ENCODE measurements at regions not wholly inside any gene's neighbourhood (a gene's known extent, or its start where the extent isn't known, plus 50 kb on each side); places are given as distances from the start of the nearest gene placed in this dataset.

- TF ChIP-seq, protein P1, sequence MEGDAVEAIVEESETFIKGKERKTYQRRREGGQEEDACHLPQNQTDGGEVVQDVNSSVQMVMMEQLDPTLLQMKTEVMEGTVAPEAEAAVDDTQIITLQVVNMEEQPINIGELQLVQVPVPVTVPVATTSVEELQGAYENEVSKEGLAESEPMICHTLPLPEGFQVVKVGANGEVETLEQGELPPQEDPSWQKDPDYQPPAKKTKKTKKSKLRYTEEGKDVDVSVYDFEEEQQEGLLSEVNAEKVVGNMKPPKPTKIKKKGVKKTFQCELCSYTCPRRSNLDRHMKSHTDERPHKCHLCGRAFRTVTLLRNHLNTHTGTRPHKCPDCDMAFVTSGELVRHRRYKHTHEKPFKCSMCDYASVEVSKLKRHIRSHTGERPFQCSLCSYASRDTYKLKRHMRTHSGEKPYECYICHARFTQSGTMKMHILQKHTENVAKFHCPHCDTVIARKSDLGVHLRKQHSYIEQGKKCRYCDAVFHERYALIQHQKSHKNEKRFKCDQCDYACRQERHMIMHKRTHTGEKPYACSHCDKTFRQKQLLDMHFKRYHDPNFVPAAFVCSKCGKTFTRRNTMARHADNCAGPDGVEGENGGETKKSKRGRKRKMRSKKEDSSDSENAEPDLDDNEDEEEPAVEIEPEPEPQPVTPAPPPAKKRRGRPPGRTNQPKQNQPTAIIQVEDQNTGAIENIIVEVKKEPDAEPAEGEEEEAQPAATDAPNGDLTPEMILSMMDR (IDR thresholded peaks at IDR 0.05), result no peak
- TF ChIP-seq POLR2A (IDR thresholded peaks at IDR 0.05), result no peak
Measured at GRCh38 chr13:58667096-58667495, 1035.6 kb downstream of the PCDH17 start.

Data from Peyer's patch (tissue), 4 donors.